ENCODE measurements at regions not wholly inside any gene's neighbourhood (a gene's known extent, or its start where the extent isn't known, plus 50 kb on each side); places are given as distances from the start of the nearest gene placed in this dataset.

GRCh38 chr2:8489221-8489620 lies 192.6 kb upstream of the ID2 start:
- no peak overlapping the region for H3K4me3 Mint-ChIP-seq (ENCODE audit: unreplicated experiment)
- TF ChIP-seq CTCF (IDR thresholded peaks at IDR 0.05; ENCODE audit: partially characterized antibody, unreplicated experiment), result no peak
- no peak overlapping the region for H3K27ac Mint-ChIP-seq (ENCODE audit: unreplicated experiment)
- H3K9me3 Mint-ChIP-seq (ENCODE audit: unreplicated experiment), result peaks cover 2% of the 10 kb centered on the region
- DNase-seq, result no peak
- H3K27me3 Mint-ChIP-seq (ENCODE audit: unreplicated experiment), result peaks cover 2% of the 10 kb centered on the region
- H3K4me1 Mint-ChIP-seq (ENCODE audit: low read depth, unreplicated experiment), result peaks cover 5% of the 10 kb centered on the region
- H3K36me3 Mint-ChIP-seq (ENCODE audit: unreplicated experiment), result no peaks in the 10 kb centered on the region

GRCh38 chr2:8489751-8490150 lies 192.1 kb upstream of the ID2 start:
- Mint-ChIP-seq H3K4me3 (ENCODE audit: unreplicated experiment) (no peak overlapping the region), H3K36me3 (ENCODE audit: unreplicated experiment) (no peaks in the 10 kb centered on the region), H3K4me1 (ENCODE audit: low read depth, unreplicated experiment) (peaks cover 5% of the 10 kb centered on the region), H3K27me3 (ENCODE audit: unreplicated experiment) (peaks cover 2% of the 10 kb centered on the region), H3K27ac (ENCODE audit: unreplicated experiment) (no peak overlapping the region), H3K9me3 (ENCODE audit: unreplicated experiment) (peaks cover 2% of the 10 kb centered on the region)
- no peak for TF ChIP-seq CTCF (IDR thresholded peaks at IDR 0.05; ENCODE audit: partially characterized antibody, unreplicated experiment)
- no peak for DNase-seq

GRCh38 chr2:8490166-8490721 lies 191.6 kb upstream of the ID2 start:
- Mint-ChIP-seq H3K4me3 (ENCODE audit: unreplicated experiment) (no peak overlapping the region), H3K27ac (ENCODE audit: unreplicated experiment) (no peak overlapping the region), H3K36me3 (ENCODE audit: unreplicated experiment) (no peaks in the 10 kb centered on the region), H3K4me1 (ENCODE audit: low read depth, unreplicated experiment) (peaks cover 5% of the 10 kb centered on the region), H3K9me3 (ENCODE audit: unreplicated experiment) (peaks cover 2% of the 10 kb centered on the region), H3K27me3 (ENCODE audit: unreplicated experiment) (peaks cover 2% of the 10 kb centered on the region)
- no peak for TF ChIP-seq CTCF (IDR thresholded peaks at IDR 0.05; ENCODE audit: partially characterized antibody, unreplicated experiment)
- no peak for DNase-seq

- Mint-ChIP-seq H3K27ac (ENCODE audit: unreplicated experiment) (no peak overlapping the region), H3K9me3 (ENCODE audit: unreplicated experiment) (peaks cover 2% of the 10 kb centered on the region)
These were observed 190.4 kb upstream of the ID2 start for GRCh38 chr2:8491296-8492027.

More at GRCh38 chr2:8491296-8492027, 190.4 kb upstream of the ID2 start:
- DNase-seq, result no peak
- Mint-ChIP-seq H3K27me3 (ENCODE audit: unreplicated experiment) (peaks cover 2% of the 10 kb centered on the region), H3K36me3 (ENCODE audit: unreplicated experiment) (no peaks in the 10 kb centered on the region), H3K4me3 (ENCODE audit: unreplicated experiment) (no peak overlapping the region), H3K4me1 (ENCODE audit: low read depth, unreplicated experiment) (peaks cover 5% of the 10 kb centered on the region)
- no peak for TF ChIP-seq CTCF (IDR thresholded peaks at IDR 0.05; ENCODE audit: partially characterized antibody, unreplicated experiment)
